Liver (tissue), 8 donors: ENCODE measurements at regions not wholly inside any gene's neighbourhood (a gene's known extent, or its start where the extent isn't known, plus 50 kb on each side); places are given as distances from the start of the nearest gene placed in this dataset. TPM values are rescaled to one million over a fixed set of nuclear protein-coding genes. Genes with fewer than 3 reads are reported as not detected.
A peak's percentile ranks its signal among the peaks of the same experiment; 100 is the strongest.

Source experiments
- DNase-seq: peaks from one replicate; pipeline ENCODE4 v3.0.0-alpha.2; 2017; ENCODE audit warnings: low spot score
- H3K27ac ChIP-seq, 2 donors: one replicate each; pipeline ENCODE4 v1.7.0; 2013; ENCODE audit warnings: inconsistent platforms in 2 of 2, low read length in 2 of 2, control low read depth in 1 of 2, low read depth in 1 of 2, mild to moderate bottlenecking in 1 of 2
- H3K27me3 ChIP-seq, 4 donors: one replicate each; pipeline versions ENCODE4 v1.6.1 to v1.7.0; 2013; ENCODE audit warnings: low read length in 3 of 4, inconsistent platforms in 1 of 4, mild to moderate bottlenecking in 1 of 4, moderate library complexity in 1 of 4; ENCODE audit not compliant: control insufficient read depth in 4 of 4, insufficient read depth in 4 of 4
- H3K36me3 ChIP-seq, 4 donors: one replicate each; pipeline versions ENCODE4 v1.6.1 to v1.7.0; 2013; ENCODE audit warnings: low read length in 3 of 4, mild to moderate bottlenecking in 3 of 4, low read depth in 1 of 4, moderate library complexity in 1 of 4; ENCODE audit not compliant: control insufficient read depth in 4 of 4, insufficient read depth in 3 of 4
- H3K4me1 ChIP-seq, 4 donors: one replicate each; pipeline versions ENCODE4 v1.6.1 to v1.7.0; 2013; ENCODE audit warnings: low read length in 3 of 4, mild to moderate bottlenecking in 3 of 4, moderate library complexity in 1 of 4; ENCODE audit not compliant: control insufficient read depth in 4 of 4, insufficient read depth in 4 of 4
- H3K4me3 ChIP-seq, 3 donors: one replicate each; pipeline versions ENCODE4 v1.6.1 to v1.7.0; 2013; ENCODE audit warnings: low read length in 3 of 3, control low read depth in 1 of 3, low read depth in 1 of 3, mild to moderate bottlenecking in 1 of 3
- H3K9ac ChIP-seq, 2 donors: one replicate each; pipeline ENCODE4 v1.7.0; 2013; ENCODE audit warnings: low read length in 2 of 2, mild to moderate bottlenecking in 2 of 2, moderate library complexity in 2 of 2, control low read depth in 1 of 2, low read depth in 1 of 2
- H3K9me3 ChIP-seq, 4 donors: one replicate each; pipeline versions ENCODE4 v1.6.1 to v1.7.0; 2013; ENCODE audit warnings: low read length in 3 of 4; ENCODE audit not compliant: control insufficient read depth in 4 of 4
- ATF3 ChIP-seq: IDR thresholded peaks from 2 replicates; pipeline ENCODE4 v1.6.1; 2016; ENCODE audit warnings: antibody characterized with exemption
- EGR1 ChIP-seq, 2 donors: IDR thresholded peaks; 2 replicates each; pipeline ENCODE4 v1.6.1; 2016 to 2018; ENCODE audit warnings: antibody characterized with exemption in 2 of 2, low read depth in 2 of 2
- HNF4A ChIP-seq, 2 donors: conservative IDR thresholded peaks; 2 replicates each; pipeline ENCODE4 v1.6.1; 2016; ENCODE audit warnings: antibody characterized with exemption in 2 of 2, mild to moderate bottlenecking in 2 of 2
- JUND ChIP-seq, 2 donors: IDR thresholded peaks; 2 replicates each; pipeline ENCODE4 v1.6.1; 2016; ENCODE audit warnings: antibody characterized with exemption in 2 of 2
- RAD21 ChIP-seq, 2 donors: IDR thresholded peaks; 2 replicates each; pipeline ENCODE4 v1.6.1; 2016; ENCODE audit warnings: antibody characterized with exemption in 2 of 2, mild to moderate bottlenecking in 2 of 2
- REST ChIP-seq: IDR thresholded peaks from 2 replicates; pipeline ENCODE4 v1.6.1; 2016; ENCODE audit warnings: antibody characterized with exemption, mild to moderate bottlenecking
- RXRA ChIP-seq, 2 donors: IDR thresholded peaks; 2 replicates each; pipeline ENCODE4 v1.6.1; 2017 to 2018; ENCODE audit warnings: antibody characterized with exemption in 2 of 2, mild to moderate bottlenecking in 1 of 2
- SP1 ChIP-seq: IDR thresholded peaks from 2 replicates; pipeline ENCODE4 v1.6.1; 2018; ENCODE audit warnings: antibody characterized with exemption, mild to moderate bottlenecking
- TAF1 ChIP-seq: conservative IDR thresholded peaks from 2 replicates; pipeline ENCODE4 v1.6.1; 2016; ENCODE audit warnings: antibody characterized with exemption, mild to moderate bottlenecking
- YY1 ChIP-seq: IDR thresholded peaks from 2 replicates; pipeline ENCODE4 v1.6.1; 2016; ENCODE audit warnings: antibody characterized with exemption, mild to moderate bottlenecking
- ZBTB33 ChIP-seq: IDR thresholded peaks from 2 replicates; pipeline ENCODE4 v1.6.1; 2016; ENCODE audit warnings: antibody characterized with exemption
- WGBS: extraction: QIAGEN DNeasy Blood & Tissue Kit; methylation state at CpG from one replicate; pipeline ENCODE4 v1.1.7; 2013; 5-methylcytosine and 5-hydroxymethylcytosine counted together
- small RNA-seq: library from RNA; depleted of rRNA; stranded (forward); fragments of <200 nt; gene quantifications from one replicate; pipeline ENCODE3, GENCODE V24; 2014
- donor health status: healthy.
- donor health status: healthy.
- donor health status: healthy.
- donor health status: healthy.

- Histone ChIP-seq H3K36me3 (no peaks in the 10 kb centered on the region), H3K4me1 (peaks cover 0 to 11% (median 6%) of the 10 kb centered on the region in 4 donors), H3K4me3 (peak overlapping the region; percentile 36 to 93 (median 81)), H3K27ac (peak overlapping the region; percentile 84 to 86), H3K9ac (peak overlapping the region; percentile 77 to 94), H3K27me3 (no peaks in the 10 kb centered on the region), H3K9me3 (no peaks in the 10 kb centered on the region)
- 17% methylated on average over 2 of the region's 2 CpGs for WGBS
- TF ChIP-seq JUND (IDR thresholded peaks at IDR 0.05) (no peak), REST (no peak), EGR1 (IDR thresholded peaks at IDR 0.05; ENCODE audit: low read depth in 2 of 2) (no peak), ZBTB33 (no peak), RAD21 (IDR thresholded peaks at IDR 0.05) (no peak), RXRA (IDR thresholded peaks at IDR 0.05) (no peak), ATF3 (no peak), YY1 (no peak), HNF4A (conservative IDR thresholded peaks at IDR 0.05) (peak in 1 of 2 donors; percentile 6), SP1 (peak; percentile 8), TAF1 (no peak)
- no peak for DNase-seq
Observed at GRCh38 chr5:69043655-69043996, 50.2 kb upstream of the SLC30A5 start.

Small RNAs in the stretch of these regions (small RNA-seq; reads per million reads assigned to genes)
- gene RF00096: not detected
- gene RN7SKP251: not detected
- gene VWA8P1: not detected
